OCI-LY7 (cell line): ENCODE measurements at regions not wholly inside any gene's neighbourhood (a gene's known extent, or its start where the extent isn't known, plus 50 kb on each side); places are given as distances from the start of the nearest gene placed in this dataset.

Experiments
- BruUV-seq: library from RNA; stranded (reverse); fragments of 400-500 nt; replicated peaks from 2 replicates; lab custom pipeline; 2021; lab: Mats Ljungman, UMichigan
- CTCF ChIA-PET: fragments of 300-600 bp; sonication (Branson Sonifier 250); formaldehyde crosslinking; loops from one replicate; lab custom pipeline; 2022; ENCODE audit warnings: antibody characterized with exemption; ENCODE audit not compliant: unreplicated experiment; lab: Charles Lee
- POLR2A ChIA-PET: fragments of 300-600 bp; sonication (Branson Sonifier 250); formaldehyde crosslinking; loops from one replicate; lab custom pipeline; 2022; ENCODE audit warnings: antibody characterized with exemption; lab: Charles Lee
- DNase-seq: peaks from one replicate; pipeline ENCODE4 v3.0.0-alpha.2; 2015; ENCODE audit warnings: low spot score
- H2AFZ ChIP-seq: fragments of 200-600 bp; sonication (generic), shearing (Covaris generic); 2 replicates; pipeline ENCODE4 v1.6.1; 2014; ENCODE audit warnings: mild to moderate bottlenecking, antibody characterized with exemption, low read length, moderate library complexity
- H3K27ac ChIP-seq: fragments of 200-600 bp; sonication (generic); 2 replicates; pipeline ENCODE4 v1.5.1; 2014; ENCODE audit warnings: mixed run types, low read depth, mild to moderate bottlenecking, moderate library complexity, low read length, inconsistent platforms; ENCODE audit not compliant: poor library complexity, severe bottlenecking
- H3K36me3 ChIP-seq: fragments of 200-600 bp; sonication (generic); 2 replicates; pipeline ENCODE4 v1.6.1; 2014; ENCODE audit warnings: mild to moderate bottlenecking, antibody characterized with exemption, low read length, moderate library complexity, mixed read lengths; ENCODE audit not compliant: insufficient read depth
- H3K4me1 ChIP-seq: fragments of 200-600 bp; sonication (generic); 2 replicates; pipeline ENCODE4 v1.5.1; 2014; ENCODE audit warnings: mild to moderate bottlenecking, low read length; ENCODE audit not compliant: insufficient read depth, poor library complexity, severe bottlenecking
- H3K4me2 ChIP-seq: fragments of 200-600 bp; sonication (generic); 2 replicates; pipeline ENCODE4 v1.6.1; 2014; ENCODE audit warnings: mild to moderate bottlenecking, low read length
- H3K4me3 ChIP-seq: fragments of 200-600 bp; sonication (generic); 2 replicates; pipeline ENCODE4 v1.5.1; 2014; ENCODE audit warnings: mild to moderate bottlenecking, low read depth, low read length; ENCODE audit not compliant: poor library complexity, severe bottlenecking
- H3K79me2 ChIP-seq: fragments of 200-600 bp; sonication (generic); 2 replicates; pipeline ENCODE4 v1.6.1; 2016; ENCODE audit warnings: low read depth, mild to moderate bottlenecking, low read length, moderate library complexity, mixed read lengths; ENCODE audit not compliant: insufficient read depth
- H3K9me2 ChIP-seq: fragments of 200-600 bp; sonication (generic); 2 replicates; pipeline ENCODE4 v1.6.1; 2016; ENCODE audit warnings: mild to moderate bottlenecking, low read length, mixed read lengths; ENCODE audit not compliant: insufficient read depth
- H3K9me3 ChIP-seq: fragments of 200-600 bp; sonication (generic); 2 replicates; pipeline ENCODE4 v1.6.1; 2014; ENCODE audit warnings: mild to moderate bottlenecking, mixed run types, low read length, mixed read lengths
- H4K20me1 ChIP-seq: fragments of 200-600 bp; sonication (generic); 2 replicates; pipeline ENCODE4 v1.6.1; 2014; ENCODE audit warnings: mild to moderate bottlenecking, antibody characterized with exemption, low read length, moderate library complexity, mixed read lengths; ENCODE audit not compliant: insufficient read depth
- CTCF ChIP-seq: fragments of 200-600 bp; sonication (generic); conservative IDR thresholded peaks from 2 replicates; pipeline ENCODE4 v1.5.1; 2014; ENCODE audit warnings: mild to moderate bottlenecking, antibody characterized with exemption, low read length, moderate library complexity, mixed read lengths
- EZH2phosphoT487 ChIP-seq: fragments of 200-600 bp; sonication (generic); IDR thresholded peaks from 2 replicates; pipeline ENCODE4 v1.6.1; 2018; ENCODE audit warnings: low read depth, borderline replicate concordance, mild to moderate bottlenecking, mixed run types, antibody characterized with exemption, low read length, moderate library complexity, mixed read lengths
- intact Hi-C: fragments of 100-400 bp; cut with micrococcal nuclease; formaldehyde crosslinking; loops from one replicate; pipeline ENCODE4 v1.10.0; 2022; ENCODE audit not compliant: unreplicated experiment

GRCh38 chr1:198880818-198881597 lies 242.2 kb downstream of the PTPRC start:
- Histone ChIP-seq H3K79me2 (no peaks in the 10 kb centered on the region; the same call in 1 of the 2 replicates), H3K4me2 (no peak overlapping the region)

GRCh38 chr1:198883184-198883583 lies 244.3 kb downstream of the PTPRC start:
- Histone ChIP-seq H2AFZ (no peak overlapping the region), H3K27ac (no peak overlapping the region), H3K9me2 (no peaks in the 10 kb centered on the region), H3K79me2 (no peaks in the 10 kb centered on the region; the same call in 1 of the 2 replicates), H3K4me3 (no peak overlapping the region), H3K9me3 (no peaks in the 10 kb centered on the region), H4K20me1 (no peaks in the 10 kb centered on the region), H3K4me2 (no peak overlapping the region), H3K36me3 (peaks cover 16% of the 10 kb centered on the region; the same call in 1 of the 2 replicates), H3K4me1 (no peaks in the 10 kb centered on the region)
- ChIA-PET POLR2A (interaction anchor here (1.0 to 1.6 kb wide), 2 partner anchors 12 to 18 kb away, joined by 4 to 7 read pairs; no protein-coding TSS in a partner anchor), CTCF (no interaction called here)
- no peak for DNase-seq
- no peak for TF ChIP-seq EZH2phosphoT487
- TF ChIP-seq CTCF = no peak
- no TSS peak for BruUV-seq
- intact Hi-C loops = no loop called here

More at GRCh38 chr1:198880818-198881597, 242.2 kb downstream of the PTPRC start:
- Histone ChIP-seq H3K4me1 (no peaks in the 10 kb centered on the region), H4K20me1 (no peaks in the 10 kb centered on the region), H2AFZ (no peak overlapping the region), H3K27ac (no peak overlapping the region), H3K4me3 (no peak overlapping the region), H3K36me3 (peaks cover 16% of the 10 kb centered on the region; the same call in 1 of the 2 replicates), H3K9me2 (no peaks in the 10 kb centered on the region), H3K9me3 (no peaks in the 10 kb centered on the region)
- ChIA-PET POLR2A (no interaction called here), CTCF (interaction anchor here (1.3 kb wide), 1 partner anchor 11 kb away, joined by 3 read pairs; no protein-coding TSS in a partner anchor)
- no peak for TF ChIP-seq EZH2phosphoT487
- TF ChIP-seq CTCF = no peak
- intact Hi-C loops = no loop called here
- no peak for DNase-seq
- BruUV-seq = no TSS peak

- no peak for DNase-seq
- H3K27ac ChIP-seq = no peak overlapping the region
- H3K79me2 ChIP-seq = no peaks in the 10 kb centered on the region
- no peaks in the 10 kb centered on the region for H3K4me1 ChIP-seq
- CTCF ChIA-PET = no interaction called here
- no peak overlapping the region for H3K4me3 ChIP-seq
- no TSS peak for BruUV-seq
- H3K9me2 ChIP-seq = no peaks in the 10 kb centered on the region
- H3K4me2 ChIP-seq = no peak overlapping the region
- POLR2A ChIA-PET = interaction anchor here (0.6 to 1.6 kb wide), 4 partner anchors 10 to 165 kb away, joined by 3 to 7 read pairs (median 3); no protein-coding TSS in a partner anchor
- H4K20me1 ChIP-seq = no peaks in the 10 kb centered on the region
- TF ChIP-seq CTCF (no peak), EZH2phosphoT487 (no peak)
- H3K36me3 ChIP-seq = peaks cover 11% of the 10 kb centered on the region
- H3K9me3 ChIP-seq = no peaks in the 10 kb centered on the region
- H2AFZ ChIP-seq = no peak overlapping the region
- intact Hi-C loops = no loop called here
Measured at GRCh38 chr1:198887866-198888265, 249.0 kb downstream of the PTPRC start.
